B cell (primary cell): ENCODE measurements at regions not wholly inside any gene's neighbourhood (a gene's known extent, or its start where the extent isn't known, plus 50 kb on each side); places are given as distances from the start of the nearest gene placed in this dataset.

ENCODE experiments used
- ATAC-seq: fragments of 200-7000 bp; cut with Tn5 transposase; one replicate; pipeline ENCODE4 v1.10.0; 2021; ENCODE audit warnings: low read depth, mild to moderate bottlenecking, moderate number of reproducible peaks, moderate library complexity
- CTCF ChIA-PET: fragments of 350-600 bp; sonication (Branson Sonifier 250); formaldehyde crosslinking; loops from one replicate; lab custom pipeline; 2021; ENCODE audit warnings: antibody characterized with exemption, inconsistent platforms; lab: Charles Lee
- POLR2A ChIA-PET: fragments of 350-600 bp; sonication (Branson Sonifier 250); formaldehyde crosslinking; loops from one replicate; lab custom pipeline; 2021; ENCODE audit warnings: antibody characterized with exemption; lab: Charles Lee
- DNase-seq: peaks from one replicate; pipeline ENCODE4 v3.0.0; 2013
- H2AFZ ChIP-seq: 2 replicates; pipeline ENCODE4 v1.6.1; 2012; ENCODE audit warnings: mild to moderate bottlenecking, low read depth, low read length; ENCODE audit not compliant: insufficient read depth, poor library complexity, severe bottlenecking
- H3K27ac ChIP-seq, 2 donors: 1 replicate in 1 of 2; 2 replicates in 1 of 2; pipeline ENCODE4 v1.5.1; 2012 to 2013; ENCODE audit warnings: low read length in 2 of 2, mild to moderate bottlenecking in 2 of 2, moderate library complexity in 1 of 2
- H3K27me3 ChIP-seq, 4 experiments: fragments of 200-600 bp in 1 of 4; sonication (generic) in 1 of 4; replicated peaks in 1 of 4; 1 replicate in 2 of 4; 2 replicates in 2 of 4; pipeline versions ENCODE4 v1.6.1 to v1.7.0; 2013 to 2016; ENCODE audit warnings: low read length in 3 of 4, mild to moderate bottlenecking in 2 of 4, mixed read lengths in 1 of 4, moderate library complexity in 1 of 4; ENCODE audit not compliant: insufficient read depth in 4 of 4, control insufficient read depth in 3 of 4; ENCODE audit errors: control extremely low read depth in 1 of 4
- H3K36me3 ChIP-seq, 2 experiments: replicated peaks in 1 of 2; 1 replicate in 1 of 2; 2 replicates in 1 of 2; pipeline versions ENCODE4 v1.6.1 to v1.7.1; 2013; ENCODE audit warnings: low read length in 1 of 2; ENCODE audit not compliant: insufficient read depth in 2 of 2, control insufficient read depth in 1 of 2; ENCODE audit errors: control extremely low read depth in 1 of 2, extremely low read depth in 1 of 2
- H3K4me1 ChIP-seq, 2 donors: fragments of 200-600 bp in 1 of 2; sonication (generic) in 1 of 2; 1 replicate in 1 of 2; 2 replicates in 1 of 2; pipeline versions ENCODE4 v1.5.1 to v1.6.1; 2013 to 2017; ENCODE audit warnings: low read length in 2 of 2; ENCODE audit not compliant: control insufficient read depth in 2 of 2, insufficient read depth in 2 of 2
- H3K4me2 ChIP-seq: replicated peaks from 2 replicates; pipeline ENCODE3; 2012; ENCODE audit warnings: mild to moderate bottlenecking, low read depth, low read length; ENCODE audit not compliant: poor library complexity, severe bottlenecking
- H3K4me3 ChIP-seq, 5 experiments: fragments of 200-600 bp in 1 of 5; sonication (generic) in 1 of 5; 1 replicate in 3 of 5; 2 replicates in 2 of 5; pipeline versions ENCODE4 v1.5.1 to v1.7.0; 2011 to 2016; ENCODE audit warnings: low read length in 4 of 5, mild to moderate bottlenecking in 4 of 5, low read depth in 2 of 5, control low read depth in 1 of 5, moderate library complexity in 1 of 5; ENCODE audit not compliant: insufficient read depth in 1 of 5; ENCODE audit errors: control extremely low read depth in 1 of 5, extremely low read depth in 1 of 5
- H3K79me2 ChIP-seq: fragments of 200-600 bp; sonication (generic); one replicate; pipeline ENCODE4 v1.6.0; 2016; ENCODE audit warnings: low read length; ENCODE audit not compliant: control insufficient read depth, insufficient read depth
- H3K9ac ChIP-seq: fragments of 200-600 bp; sonication (generic); 2 replicates; pipeline ENCODE4 v1.6.1; 2017; ENCODE audit warnings: mild to moderate bottlenecking, low read length, moderate library complexity
- H3K9me3 ChIP-seq, 3 donors: one replicate each; pipeline versions ENCODE4 v1.6.1 to v1.7.1; 2013; ENCODE audit warnings: low read length in 2 of 3; ENCODE audit not compliant: control insufficient read depth in 2 of 3, insufficient read depth in 1 of 3; ENCODE audit errors: control extremely low read depth in 1 of 3
- H4K20me1 ChIP-seq: 2 replicates; pipeline ENCODE4 v1.6.0; 2012; ENCODE audit warnings: mild to moderate bottlenecking, low read length; ENCODE audit not compliant: insufficient read depth, control insufficient read depth, poor library complexity, severe bottlenecking
- H3K27ac Mint-ChIP-seq: one replicate; pipeline ENCODE4 v1.8.0; 2021; ENCODE audit warnings: mixed read lengths
- H3K27me3 Mint-ChIP-seq: one replicate; pipeline ENCODE4 v1.8.0; 2021; ENCODE audit warnings: mixed read lengths
- H3K4me1 Mint-ChIP-seq: one replicate; pipeline ENCODE4 v1.8.0; 2021; ENCODE audit warnings: mixed read lengths
- H3K4me3 Mint-ChIP-seq: one replicate; pipeline ENCODE4 v1.8.0; 2021; ENCODE audit warnings: mixed read lengths
- H3K9me3 Mint-ChIP-seq: one replicate; pipeline ENCODE4 v1.8.0; 2022; ENCODE audit warnings: mixed read lengths; ENCODE audit not compliant: insufficient read depth
- CTCF ChIP-seq: fragments of 200-600 bp; IDR thresholded peaks from one replicate; pipeline ENCODE4 v1.8.0; 2022; ENCODE audit warnings: antibody characterized with exemption, mild to moderate bottlenecking
- EZH2 ChIP-seq: IDR thresholded peaks from 2 replicates; pipeline ENCODE4 v1.6.1; 2012; ENCODE audit warnings: borderline replicate concordance, low read depth, mild to moderate bottlenecking, moderate library complexity, low read length; ENCODE audit not compliant: insufficient read depth, poor library complexity, severe bottlenecking
- WGBS: methylation state at CpG from one replicate; pipeline ENCODE4 v1.1.5; 2013; ENCODE audit warnings: missing lambda C conversion rate; ENCODE audit not compliant: insufficient coverage; 5-methylcytosine and 5-hydroxymethylcytosine counted together
- intact Hi-C: fragments of 100-400 bp; cut with micrococcal nuclease; formaldehyde crosslinking; loops from one replicate; pipeline ENCODE4 v1.10.0; 2022

GRCh38 chr1:59043796-59044195 lies 253.1 kb upstream of the FGGY start:
- peaks cover 31% of the 10 kb centered on the region for H3K4me1 Mint-ChIP-seq

More at GRCh38 chr1:59043796-59044195, 253.1 kb upstream of the FGGY start:
- peaks cover 24% of the 10 kb centered on the region in 2 donors for H3K4me1 ChIP-seq
- H3K36me3 ChIP-seq = no peaks in the 10 kb centered on the region
- H4K20me1 ChIP-seq = no peaks in the 10 kb centered on the region
- H3K9me3 ChIP-seq = no peaks in the 10 kb centered on the region
- H2AFZ ChIP-seq = no peak overlapping the region
- Mint-ChIP-seq H3K4me3 (no peak overlapping the region), H3K27ac (no peak overlapping the region), H3K9me3 (no peaks in the 10 kb centered on the region), H3K27me3 (no peaks in the 10 kb centered on the region)
- ChIA-PET CTCF (interaction anchor here (0.8 to 0.9 kb wide), 2 partner anchors 202 to 206 kb away, joined by 3 read pairs; no protein-coding TSS in a partner anchor), POLR2A (no interaction called here)
- H3K4me2 ChIP-seq = no peak overlapping the region
- ATAC-seq (no peak), DNase-seq (no peak)
- WGBS = 78% methylated on average over 4 of the region's 4 CpGs
- H3K27ac ChIP-seq = no peak overlapping the region
- no peak overlapping the region for H3K9ac ChIP-seq
- H3K27me3 ChIP-seq = no peaks in the 10 kb centered on the region
- intact Hi-C loops = no loop called here
- no peaks in the 10 kb centered on the region for H3K79me2 ChIP-seq
- no peak for TF ChIP-seq EZH2
- no peak for TF ChIP-seq CTCF
- no peak overlapping the region for H3K4me3 ChIP-seq
